Mesothelial cell of epicardium (in vitro differentiated cells): ENCODE measurements at regions not wholly inside any gene's neighbourhood (a gene's known extent, or its start where the extent isn't known, plus 50 kb on each side); places are given as distances from the start of the nearest gene placed in this dataset.

Experiments
- DNase-seq, 2 experiments: peaks; one replicate each; pipeline ENCODE4 v3.0.0; 2021; ENCODE audit warnings: low spot score in 2 of 2; ENCODE audit not compliant: unreplicated experiment in 2 of 2
- H3K27ac Mint-ChIP-seq: 2 replicates; pipeline ENCODE4 v1.8.0; 2021; ENCODE audit warnings: mixed read lengths
- H3K27me3 Mint-ChIP-seq: 2 replicates; pipeline ENCODE4 v1.8.0; 2021; ENCODE audit warnings: low read depth, mixed read lengths
- H3K36me3 Mint-ChIP-seq: 2 replicates; pipeline ENCODE4 v1.8.0; 2021; ENCODE audit warnings: mixed read lengths
- H3K4me1 Mint-ChIP-seq: 2 replicates; pipeline ENCODE4 v1.8.0; 2021; ENCODE audit warnings: mixed read lengths
- H3K4me3 Mint-ChIP-seq: 2 replicates; pipeline ENCODE4 v1.8.0; 2021; ENCODE audit warnings: mild to moderate bottlenecking, moderate library complexity, mixed read lengths
- H3K9me3 Mint-ChIP-seq: 2 replicates; pipeline ENCODE4 v1.8.0; 2021; ENCODE audit warnings: mixed read lengths
- TF ChIP-seq, protein P1 (sequence below): fragments of 200-600 bp; sonication (generic); IDR thresholded peaks from one replicate; pipeline ENCODE4 v1.5.0; 2021; ENCODE audit warnings: antibody characterized with exemption; ENCODE audit not compliant: unreplicated experiment

DNA sequence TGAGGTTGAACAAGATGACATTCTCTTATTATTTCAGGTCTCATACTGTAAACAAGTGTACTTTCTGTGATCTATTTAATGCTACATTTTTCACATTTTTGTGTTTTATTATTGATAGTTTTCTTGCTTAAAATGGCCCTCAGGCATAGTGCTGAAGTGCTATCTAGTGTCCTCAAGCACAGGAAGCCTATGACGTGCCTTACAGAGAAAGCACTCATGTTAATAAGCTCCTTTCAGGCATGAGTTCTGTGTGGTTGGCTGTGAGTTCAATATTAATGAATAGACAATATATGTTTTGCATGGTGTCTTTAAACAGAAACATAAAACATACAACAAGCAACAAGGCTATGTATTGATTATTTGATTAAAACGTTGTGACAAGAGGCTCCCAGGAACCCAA lies 450.1 kb downstream of the PLK2 start:
- Mint-ChIP-seq H3K4me1 (peaks cover 21% of the 10 kb centered on the region), H3K4me3 (no peak overlapping the region), H3K9me3 (peaks cover 4% of the 10 kb centered on the region), H3K27me3 (no peaks in the 10 kb centered on the region), H3K27ac (no peak overlapping the region), H3K36me3 (no peaks in the 10 kb centered on the region)
- TF ChIP-seq, protein P1, sequence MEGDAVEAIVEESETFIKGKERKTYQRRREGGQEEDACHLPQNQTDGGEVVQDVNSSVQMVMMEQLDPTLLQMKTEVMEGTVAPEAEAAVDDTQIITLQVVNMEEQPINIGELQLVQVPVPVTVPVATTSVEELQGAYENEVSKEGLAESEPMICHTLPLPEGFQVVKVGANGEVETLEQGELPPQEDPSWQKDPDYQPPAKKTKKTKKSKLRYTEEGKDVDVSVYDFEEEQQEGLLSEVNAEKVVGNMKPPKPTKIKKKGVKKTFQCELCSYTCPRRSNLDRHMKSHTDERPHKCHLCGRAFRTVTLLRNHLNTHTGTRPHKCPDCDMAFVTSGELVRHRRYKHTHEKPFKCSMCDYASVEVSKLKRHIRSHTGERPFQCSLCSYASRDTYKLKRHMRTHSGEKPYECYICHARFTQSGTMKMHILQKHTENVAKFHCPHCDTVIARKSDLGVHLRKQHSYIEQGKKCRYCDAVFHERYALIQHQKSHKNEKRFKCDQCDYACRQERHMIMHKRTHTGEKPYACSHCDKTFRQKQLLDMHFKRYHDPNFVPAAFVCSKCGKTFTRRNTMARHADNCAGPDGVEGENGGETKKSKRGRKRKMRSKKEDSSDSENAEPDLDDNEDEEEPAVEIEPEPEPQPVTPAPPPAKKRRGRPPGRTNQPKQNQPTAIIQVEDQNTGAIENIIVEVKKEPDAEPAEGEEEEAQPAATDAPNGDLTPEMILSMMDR = no peak
- DNase-seq = no peak

DNA sequence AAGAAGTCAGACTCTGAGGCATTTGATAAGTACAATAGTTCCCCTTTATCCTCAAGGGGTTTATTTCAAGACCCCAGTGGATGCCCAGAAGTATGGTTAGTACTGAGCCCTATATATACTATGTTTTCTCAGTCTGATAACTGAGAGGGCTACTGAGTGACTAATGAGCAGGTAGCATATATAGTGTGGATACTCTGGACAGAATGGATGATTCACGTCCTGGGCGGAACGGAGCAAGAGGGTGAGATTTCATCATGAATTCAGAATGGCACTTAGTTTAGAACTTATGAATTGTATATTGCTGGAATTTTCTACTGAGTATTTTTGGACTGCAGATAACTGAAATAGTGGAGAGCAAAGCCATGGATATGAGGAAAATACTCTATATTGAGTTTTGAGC lies 457.6 kb downstream of the PLK2 start:
- TF ChIP-seq, protein P1 = no peak
- Mint-ChIP-seq H3K4me1 (no peaks in the 10 kb centered on the region), H3K4me3 (no peak overlapping the region), H3K27ac (no peak overlapping the region), H3K9me3 (peaks cover 34% of the 10 kb centered on the region), H3K27me3 (no peaks in the 10 kb centered on the region), H3K36me3 (peaks cover 2% of the 10 kb centered on the region)
- DNase-seq = no peak

GRCh38 chr5:57993866-57994265 lies 466.0 kb downstream of the PLK2 start:
- TF ChIP-seq, protein P1 = no peak
- H3K4me3 Mint-ChIP-seq = no peak overlapping the region
- H3K27ac Mint-ChIP-seq = no peak overlapping the region
- no peaks in the 10 kb centered on the region for H3K27me3 Mint-ChIP-seq
- H3K4me1 Mint-ChIP-seq = peaks cover 10% of the 10 kb centered on the region
- H3K36me3 Mint-ChIP-seq = no peaks in the 10 kb centered on the region
- peaks cover 19% of the 10 kb centered on the region for H3K9me3 Mint-ChIP-seq
- no peak for DNase-seq

- no peak overlapping the region for H3K27ac Mint-ChIP-seq
- H3K9me3 Mint-ChIP-seq = no peaks in the 10 kb centered on the region
- H3K27me3 Mint-ChIP-seq = no peaks in the 10 kb centered on the region
- DNase-seq = no peak
- H3K4me3 Mint-ChIP-seq = no peak overlapping the region
- no peaks in the 10 kb centered on the region for H3K36me3 Mint-ChIP-seq
- TF ChIP-seq, protein P1 = no peak
- H3K4me1 Mint-ChIP-seq = peaks cover 25% of the 10 kb centered on the region
These were observed 470.5 kb downstream of the PLK2 start for GRCh38 chr5:57989378-57989777.

- DNase-seq = no peak
- TF ChIP-seq, protein P1 = no peak
- Mint-ChIP-seq H3K27ac (no peak overlapping the region), H3K4me1 (peaks cover 25% of the 10 kb centered on the region), H3K36me3 (no peaks in the 10 kb centered on the region), H3K9me3 (no peaks in the 10 kb centered on the region), H3K4me3 (no peak overlapping the region), H3K27me3 (no peaks in the 10 kb centered on the region)
These were observed 471.1 kb downstream of the PLK2 start for GRCh38 chr5:57988813-57989212.

GRCh38 chr5:57987552-57987951 lies 472.3 kb downstream of the PLK2 start:
- no peak overlapping the region for H3K4me3 Mint-ChIP-seq
- H3K4me1 Mint-ChIP-seq = peaks cover 25% of the 10 kb centered on the region
- no peaks in the 10 kb centered on the region for H3K36me3 Mint-ChIP-seq
- no peak overlapping the region for H3K27ac Mint-ChIP-seq
- TF ChIP-seq, protein P1 = no peak
- DNase-seq = no peak
- H3K27me3 Mint-ChIP-seq = no peaks in the 10 kb centered on the region
- H3K9me3 Mint-ChIP-seq = no peaks in the 10 kb centered on the region
